Stimulated activated CD4-positive, alpha-beta T cell treated with anti-CD3 and anti-CD28 coated beads, Interleukin-1b, Interleukin-23, amount 100 ng/mL, for 48 hours (primary cell): ENCODE measurements at regions not wholly inside any gene's neighbourhood (a gene's known extent, or its start where the extent isn't known, plus 50 kb on each side); places are given as distances from the start of the nearest gene placed in this dataset.
A peak's percentile ranks its signal among the peaks of the same experiment; 100 is the strongest.
"Not testable (repeated sequence)": the region's sequence is repeated elsewhere in the genome, so short reads cannot be mapped to it uniquely, and the experiment has no call there.

Experiments used
- DNase-seq: peaks from one replicate; pipeline ENCODE4 v3.0.0-alpha.2; 2020

DNA sequence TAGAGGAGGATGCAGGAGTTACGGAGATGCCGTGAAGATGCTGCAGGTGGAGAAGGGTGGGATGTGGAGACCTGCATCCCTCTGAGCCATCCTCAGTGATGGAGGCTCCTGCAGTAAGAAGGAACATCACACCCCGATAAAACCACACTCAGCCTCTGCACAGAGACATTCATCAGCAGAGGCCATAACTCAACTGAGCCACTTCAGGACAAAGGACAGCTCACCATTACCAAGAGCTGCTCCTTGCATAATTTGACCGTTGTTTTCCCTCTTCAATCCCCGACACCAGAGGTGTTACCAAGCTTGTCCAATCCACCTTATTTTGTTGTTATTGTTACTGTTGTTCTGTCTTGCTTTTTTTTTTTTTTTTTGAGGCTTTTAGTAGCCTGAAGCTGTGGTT is 543.9 kb downstream of the AJAP1 start:
- DNase-seq, result no peak

DNA sequence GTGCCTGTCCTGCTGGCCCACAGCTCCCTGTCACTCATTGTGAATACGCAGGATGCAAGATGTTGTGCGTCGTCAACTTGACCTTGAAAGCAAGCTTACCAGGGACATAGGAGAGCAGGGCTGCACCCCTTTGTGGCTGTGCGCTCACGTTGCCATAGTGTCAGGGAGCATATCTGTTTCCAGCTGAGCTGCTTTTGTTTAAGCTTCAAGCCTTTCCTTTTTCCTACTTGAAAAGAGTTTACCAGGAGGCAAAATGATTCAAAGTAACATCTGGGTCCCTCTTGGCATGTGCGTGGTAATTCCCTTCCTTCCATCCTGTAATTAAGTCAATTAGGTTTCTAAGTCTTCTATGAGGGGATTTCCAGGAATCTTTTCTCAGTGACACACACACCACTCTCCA is 537.1 kb downstream of the AJAP1 start:
- no peak for DNase-seq

DNA sequence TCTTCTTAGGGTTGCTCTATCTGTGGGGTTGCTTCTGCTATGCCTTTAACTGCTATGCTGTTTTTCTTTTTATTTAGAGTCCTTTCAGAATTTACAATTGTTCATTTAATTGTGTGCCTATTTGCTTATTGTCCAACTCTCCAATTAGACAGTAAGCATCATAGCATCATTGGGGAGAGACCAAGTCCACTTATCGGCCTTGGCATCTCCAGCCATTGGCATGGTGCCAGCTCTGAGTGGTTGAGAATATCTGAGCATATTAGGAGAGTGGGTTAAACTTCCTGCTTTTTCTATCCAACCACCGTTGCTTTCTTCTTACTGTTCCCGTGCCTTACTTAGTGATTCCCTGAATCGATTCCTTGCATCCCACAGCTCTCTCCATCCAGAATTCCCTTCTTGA is 535.0 kb downstream of the AJAP1 start:
- DNase-seq, result no peak

DNA sequence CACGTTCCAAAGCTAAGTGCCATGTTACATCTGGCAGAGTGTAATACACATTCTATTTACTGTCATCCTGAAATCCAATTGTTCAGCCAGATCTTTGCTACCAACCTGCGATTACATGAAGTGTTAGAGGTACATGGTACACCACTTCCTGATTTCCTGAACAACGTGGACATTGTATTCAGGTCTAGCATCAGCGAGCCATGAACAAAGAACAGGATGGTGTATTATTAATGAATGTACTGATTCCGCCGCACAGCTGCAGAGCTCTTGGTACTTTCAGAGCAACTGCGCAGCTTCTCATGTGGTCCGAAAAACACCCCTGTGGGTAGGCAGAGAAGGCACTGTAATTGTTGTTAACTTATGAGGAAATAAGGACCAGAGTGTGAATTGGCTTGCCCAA is 511.4 kb downstream of the AJAP1 start:
- no peak for DNase-seq

DNA sequence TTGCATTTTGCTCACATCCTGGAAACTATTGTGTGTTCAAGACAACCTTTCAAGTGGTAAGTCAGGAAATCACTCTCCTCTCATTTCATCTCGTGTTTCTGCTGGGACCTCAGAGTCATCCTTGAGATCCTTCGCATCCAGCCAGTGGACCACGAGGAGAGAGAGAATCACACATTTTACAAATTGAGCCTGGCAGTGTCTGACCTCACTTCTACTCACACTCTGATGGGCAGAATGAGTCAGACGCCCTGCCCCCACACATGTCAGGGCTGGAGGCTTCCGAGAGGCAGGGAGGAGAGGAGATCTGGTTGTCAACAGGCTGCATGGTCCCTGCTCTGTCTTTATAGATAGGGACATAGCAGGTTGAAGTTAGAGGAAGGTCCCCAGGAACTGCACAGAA is 509.7 kb downstream of the AJAP1 start:
- DNase-seq, result peak; percentile 25

DNA sequence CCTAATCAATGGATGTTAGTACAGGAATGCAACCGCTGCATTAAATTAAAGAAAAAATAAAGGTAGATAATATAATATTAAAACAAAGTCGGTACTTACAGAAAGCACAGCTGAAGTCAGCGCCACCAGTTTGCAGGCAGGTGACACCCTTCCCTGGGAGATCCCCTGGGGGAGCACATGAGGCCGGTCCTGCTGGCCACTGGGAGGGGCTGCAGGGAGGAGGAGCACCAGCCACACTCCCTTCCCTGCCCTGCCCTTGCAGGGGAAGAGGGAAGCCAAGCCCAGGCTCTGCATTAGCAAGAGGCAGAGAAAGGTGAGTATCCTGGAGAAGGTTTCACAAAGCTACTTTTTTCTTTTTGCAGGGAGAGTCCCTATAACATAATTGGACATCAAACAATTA is 507.0 kb downstream of the AJAP1 start:
- DNase-seq, result no peak

DNA sequence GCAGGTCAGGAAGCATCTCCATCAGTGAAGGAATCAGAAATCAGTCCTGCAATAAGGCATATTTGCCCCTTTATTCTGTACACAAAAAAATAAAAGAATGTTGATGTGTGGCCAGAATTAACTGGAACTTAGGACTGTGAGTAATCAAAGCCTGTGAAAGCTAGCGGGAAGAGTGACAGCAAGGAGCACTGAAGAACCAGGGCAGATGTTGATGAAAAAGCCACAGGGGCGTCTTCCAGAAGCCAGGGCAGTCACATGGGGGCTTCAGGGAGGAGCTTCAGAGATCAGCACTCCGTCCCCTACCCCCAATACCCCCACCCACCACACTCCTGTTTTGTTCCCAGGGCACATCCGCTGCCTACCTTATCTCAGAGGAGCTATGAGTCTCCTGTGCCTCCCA is 502.8 kb downstream of the AJAP1 start:
- DNase-seq, result no peak

DNA sequence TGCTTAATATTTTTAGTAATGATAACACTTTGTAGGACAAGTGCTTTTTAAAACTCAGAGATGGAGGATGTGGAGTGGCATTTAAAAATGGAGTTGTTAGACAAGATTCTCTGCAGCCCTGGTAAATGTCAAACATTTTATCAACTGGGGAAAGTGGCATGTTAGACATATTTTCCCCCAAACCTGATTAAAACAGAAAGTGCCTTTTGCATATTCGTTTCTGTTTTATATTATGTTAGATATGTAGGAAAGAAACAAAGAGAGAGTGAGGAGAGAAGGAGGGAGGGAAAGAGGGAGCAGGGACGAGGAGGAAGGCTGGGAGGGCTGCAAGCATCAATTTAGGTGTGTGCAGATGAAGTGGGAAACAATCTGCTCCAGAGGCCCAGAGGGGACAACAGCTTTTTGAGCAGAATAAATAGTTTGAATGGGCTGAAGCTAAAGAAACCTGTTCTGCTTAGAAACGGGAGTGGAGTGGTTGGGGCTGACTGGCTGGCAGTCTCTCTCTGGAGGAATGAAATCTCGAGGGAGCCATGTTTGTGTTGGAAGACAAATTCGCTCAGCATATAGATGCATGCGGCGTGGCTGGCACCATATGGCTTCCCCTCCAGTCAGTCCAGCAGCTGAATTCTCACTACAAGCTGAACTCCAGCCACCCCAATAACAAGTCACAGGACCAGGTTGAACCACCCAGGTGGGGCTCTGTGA is 502.2 kb downstream of the AJAP1 start:
- no peak for DNase-seq

DNA sequence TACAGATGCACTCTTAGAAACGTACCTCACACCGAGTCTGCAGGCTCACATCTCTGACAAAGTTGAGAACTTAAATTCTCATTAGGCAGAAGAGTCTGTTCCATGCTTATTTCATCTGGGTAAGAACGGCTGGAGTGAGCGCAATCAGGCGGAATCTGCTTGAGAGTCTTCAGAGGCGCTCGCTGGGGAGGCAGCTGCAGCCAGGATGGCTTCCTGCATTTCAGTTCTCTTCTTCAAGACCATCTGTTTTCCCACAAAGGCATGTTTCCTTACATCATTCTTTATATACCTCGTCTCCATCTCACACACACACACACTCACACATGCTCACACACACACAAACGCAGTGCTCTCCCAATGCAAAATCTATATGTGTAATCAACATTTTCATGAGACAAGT is 497.1 kb downstream of the AJAP1 start:
- DNase-seq, result no peak

DNA sequence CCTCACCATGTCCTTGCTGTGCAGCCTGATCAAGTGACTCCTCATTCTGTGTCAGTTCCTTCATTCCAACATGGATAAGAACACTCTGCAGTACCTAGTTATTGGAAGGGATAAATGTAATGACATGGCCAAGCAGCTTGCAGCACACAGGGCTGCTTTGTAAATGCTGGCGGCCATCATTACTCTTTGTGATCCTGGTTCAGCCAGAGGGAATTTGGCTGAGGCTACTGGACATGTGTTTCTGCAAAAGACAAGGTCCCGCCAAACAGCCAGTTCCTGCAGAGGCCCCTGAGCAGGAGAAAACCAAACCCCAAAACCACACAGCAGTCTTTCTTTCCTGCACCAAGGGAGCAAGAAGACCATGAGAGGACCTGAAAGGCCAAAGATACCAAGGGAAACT is 495.8 kb downstream of the AJAP1 start:
- DNase-seq, result no peak

DNA sequence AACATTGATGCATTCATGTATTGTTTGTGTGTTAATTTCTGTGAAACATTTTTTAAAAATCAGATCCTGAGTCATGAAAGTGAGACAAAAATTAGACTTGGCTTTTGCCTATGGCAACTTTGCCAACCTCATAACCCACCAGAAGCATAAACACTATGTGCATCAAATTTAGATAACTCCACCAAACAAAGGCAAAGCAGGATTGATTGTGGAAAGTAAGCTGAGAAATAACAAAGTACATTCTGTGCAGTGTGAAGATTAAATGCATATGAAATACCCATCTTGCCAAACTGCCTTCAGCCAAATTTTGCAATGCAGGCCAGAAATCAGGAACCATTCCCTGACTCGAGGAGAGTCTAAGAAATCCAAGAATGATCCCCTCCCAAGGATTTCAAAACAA is 493.4 kb downstream of the AJAP1 start:
- DNase-seq, result no peak

DNA sequence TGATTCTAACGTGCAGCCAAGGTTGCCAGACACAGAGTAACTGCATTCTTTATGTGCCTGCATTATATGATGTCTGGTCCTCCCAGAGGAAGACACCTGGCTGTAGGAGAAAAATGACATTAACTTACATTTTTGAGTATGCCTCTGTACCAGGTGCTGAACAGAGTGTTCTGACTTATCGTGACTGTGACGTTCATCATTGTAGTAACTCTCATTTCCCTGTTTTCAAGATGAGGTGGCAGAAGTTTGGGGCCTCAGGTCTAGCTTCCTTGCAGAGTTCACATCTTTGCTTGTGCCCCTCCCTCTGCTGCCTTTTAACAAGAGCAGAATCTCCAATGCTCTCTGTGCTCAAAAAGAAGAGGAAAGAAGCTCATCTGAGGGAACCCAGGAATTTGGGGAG is 488.0 kb downstream of the AJAP1 start:
- DNase-seq, result no peak

DNA sequence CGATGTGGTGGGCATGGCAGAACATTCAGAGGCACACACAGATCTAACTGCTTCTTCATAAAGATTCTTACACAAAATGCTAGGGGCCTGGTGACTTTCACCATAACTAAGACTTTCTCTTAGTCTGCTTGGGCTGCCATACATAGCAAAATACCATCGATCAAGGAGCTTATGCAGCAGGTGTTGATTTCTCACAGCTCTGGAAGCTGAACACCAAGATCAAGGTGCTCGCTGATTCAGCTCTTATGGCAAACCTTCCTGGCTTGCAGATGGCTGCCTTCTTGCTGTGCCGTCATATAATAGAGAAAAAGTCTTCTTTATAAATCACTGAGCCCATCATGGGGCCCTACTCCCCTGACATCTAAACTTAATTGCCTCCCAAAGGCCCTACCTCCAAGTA is 487.3 kb downstream of the AJAP1 start:
- no peak for DNase-seq

DNA sequence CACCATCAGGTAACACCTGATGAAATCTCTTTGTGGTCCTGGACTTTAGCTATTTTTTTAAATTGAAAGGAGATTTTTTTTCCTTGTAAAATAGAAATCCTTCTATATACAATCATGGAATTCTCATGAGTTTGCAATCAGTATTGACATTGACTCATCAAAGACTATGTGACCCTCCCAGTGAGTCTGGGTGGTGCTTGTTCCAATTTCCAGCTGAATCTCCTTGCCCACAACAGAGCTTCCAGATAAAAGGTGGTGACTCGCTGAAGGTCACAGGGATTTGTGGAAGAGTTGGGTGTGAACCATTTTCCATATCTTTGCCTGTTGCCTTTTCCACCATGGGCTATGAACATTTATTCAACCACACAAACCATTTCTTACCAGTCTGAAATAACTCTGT is 486.6 kb downstream of the AJAP1 start:
- no peak for DNase-seq

DNA sequence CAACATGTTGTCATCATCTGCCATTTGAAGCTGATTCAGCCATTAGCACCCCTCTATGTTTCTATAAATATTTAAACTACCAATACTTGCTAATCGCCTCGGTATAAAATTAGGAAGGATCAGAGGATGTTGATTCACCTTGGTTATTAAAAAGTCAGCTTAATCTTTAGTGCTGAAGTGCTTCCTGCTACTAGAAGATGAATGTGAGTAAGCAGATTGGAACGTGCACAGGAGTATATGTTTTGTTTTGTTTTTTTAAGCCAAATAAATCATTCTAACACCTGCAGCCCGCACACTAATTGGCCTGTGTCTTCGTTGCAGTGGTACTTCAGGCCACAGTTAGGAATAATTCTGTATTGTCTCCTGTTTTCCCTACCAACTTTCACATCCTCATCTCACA is 485.7 kb downstream of the AJAP1 start:
- no peak for DNase-seq

DNA sequence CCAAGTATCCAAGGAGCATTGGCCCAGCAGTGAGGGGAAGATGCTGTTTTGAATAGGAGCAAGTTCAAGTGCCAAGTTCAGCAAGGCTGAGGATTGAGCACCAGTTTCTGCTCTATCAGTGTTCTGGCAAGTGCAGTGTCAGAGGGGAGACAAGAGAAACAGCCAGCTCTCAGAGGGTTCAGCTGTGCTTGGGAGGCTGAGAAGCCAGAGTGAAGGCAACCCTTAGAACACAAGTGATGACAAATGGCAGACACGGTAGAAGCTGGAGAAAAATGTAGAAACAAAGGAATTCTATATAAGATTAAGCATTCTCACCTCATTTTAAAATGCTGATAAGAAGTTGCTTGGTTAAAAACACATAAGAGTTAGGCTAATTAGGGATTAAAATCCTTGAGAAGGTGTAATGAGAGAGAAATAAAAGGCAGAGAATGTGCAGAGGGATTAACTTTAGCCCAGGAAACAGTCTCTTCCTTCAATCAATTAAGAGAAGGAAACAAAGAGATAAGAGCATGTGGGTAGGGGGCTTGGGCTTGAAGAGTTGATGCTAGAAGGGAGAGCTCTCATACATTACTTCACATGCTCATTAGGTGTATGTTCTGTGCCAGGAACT is 475.4 kb downstream of the AJAP1 start:
- DNase-seq, result no peak

DNA sequence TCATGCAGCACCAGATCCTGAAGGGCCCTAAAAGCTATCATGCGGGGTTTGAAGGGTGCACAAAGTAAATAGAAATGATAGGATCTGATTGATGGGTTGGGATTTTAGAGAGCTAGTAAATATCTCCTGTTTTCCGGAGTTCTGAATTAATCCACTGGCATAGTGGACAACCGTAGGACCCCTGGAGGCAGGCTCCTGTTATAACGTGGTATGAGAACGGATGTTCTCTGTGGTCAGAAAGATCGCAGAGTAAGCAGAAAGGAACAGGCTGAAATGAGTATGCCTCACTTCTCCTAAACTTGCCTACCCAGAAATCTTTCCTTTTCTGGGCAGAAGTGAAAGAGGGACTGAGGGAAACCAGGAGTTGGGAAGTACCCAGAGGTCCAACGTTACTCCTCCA is 470.8 kb downstream of the AJAP1 start:
- no peak for DNase-seq

DNA sequence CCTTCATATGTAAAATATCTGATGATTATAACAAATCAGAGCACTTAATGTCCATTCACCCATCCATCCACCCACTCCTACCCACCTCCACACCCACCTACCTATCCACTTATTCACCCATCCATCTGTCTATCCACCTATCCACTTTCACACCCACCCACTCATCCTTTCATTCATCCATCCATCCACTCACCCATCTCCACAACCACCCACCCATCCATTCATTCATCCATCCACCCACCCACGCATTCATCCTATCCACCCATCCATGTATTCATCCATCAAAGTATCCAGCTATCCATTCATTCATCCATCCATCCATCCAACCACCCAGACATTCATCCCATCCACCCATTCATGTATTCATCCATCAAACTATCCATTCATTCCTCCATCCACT is 466.1 kb downstream of the AJAP1 start:
- no peak for DNase-seq

DNA sequence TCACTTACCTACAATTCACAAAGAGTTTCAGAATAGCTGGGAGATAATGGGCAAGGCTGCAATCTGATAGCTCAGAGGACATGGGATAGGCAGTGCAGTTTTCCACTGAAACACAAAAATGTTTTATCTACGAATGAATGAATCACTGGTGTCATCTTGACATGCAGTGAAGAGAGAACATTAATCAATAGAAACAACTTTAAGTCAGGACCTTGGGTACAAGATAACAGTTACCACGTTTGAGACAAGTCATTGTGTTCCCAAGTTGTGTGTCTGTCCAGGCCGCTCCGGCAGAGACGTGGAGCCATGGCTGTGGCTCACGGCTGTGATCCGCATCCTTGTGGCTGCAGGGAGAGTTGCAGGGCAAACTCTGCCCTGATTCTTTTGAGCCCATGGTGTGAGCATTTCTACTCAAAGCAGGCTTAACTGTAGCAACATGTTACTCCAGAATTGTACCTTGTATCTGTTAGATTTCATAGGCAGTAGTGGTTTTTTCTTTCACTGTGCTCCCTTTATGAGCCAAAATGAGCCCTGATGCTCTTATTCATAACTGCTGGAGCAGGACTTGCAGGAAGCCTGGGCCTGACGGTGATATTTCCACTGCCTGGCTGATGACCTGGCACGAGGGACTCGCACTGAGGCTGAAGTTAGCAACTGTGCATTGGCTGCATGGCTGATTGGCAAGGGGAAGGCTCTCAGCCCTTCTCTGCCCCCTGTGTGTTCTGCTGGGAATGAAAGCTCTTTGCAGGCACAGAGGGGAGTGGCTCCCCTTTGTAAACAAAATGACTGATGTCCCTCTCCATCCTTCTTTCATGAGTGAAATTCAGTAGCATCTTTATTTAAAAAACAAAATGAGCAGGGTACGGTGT is 465.2 kb downstream of the AJAP1 start:
- no peak for DNase-seq

DNA sequence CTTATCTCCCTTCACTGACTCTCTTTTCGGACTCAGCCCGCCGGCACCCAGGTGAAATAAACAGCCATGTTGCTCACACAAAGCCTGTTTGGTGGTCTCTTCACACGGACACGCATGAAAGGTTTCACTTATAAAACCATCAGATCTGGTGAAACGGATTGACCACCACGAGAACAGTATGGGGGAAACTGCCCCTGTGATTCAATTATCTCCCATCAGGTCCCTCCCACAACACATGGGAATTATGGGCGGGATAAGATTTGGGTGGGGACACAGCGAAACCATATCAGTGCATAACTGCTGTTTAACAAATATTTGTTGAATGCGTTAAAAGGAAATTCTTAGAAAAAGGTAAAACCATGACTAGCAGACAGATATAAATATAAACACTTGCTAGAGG is 464.4 kb downstream of the AJAP1 start:
- not testable (repeated sequence) for DNase-seq

DNA sequence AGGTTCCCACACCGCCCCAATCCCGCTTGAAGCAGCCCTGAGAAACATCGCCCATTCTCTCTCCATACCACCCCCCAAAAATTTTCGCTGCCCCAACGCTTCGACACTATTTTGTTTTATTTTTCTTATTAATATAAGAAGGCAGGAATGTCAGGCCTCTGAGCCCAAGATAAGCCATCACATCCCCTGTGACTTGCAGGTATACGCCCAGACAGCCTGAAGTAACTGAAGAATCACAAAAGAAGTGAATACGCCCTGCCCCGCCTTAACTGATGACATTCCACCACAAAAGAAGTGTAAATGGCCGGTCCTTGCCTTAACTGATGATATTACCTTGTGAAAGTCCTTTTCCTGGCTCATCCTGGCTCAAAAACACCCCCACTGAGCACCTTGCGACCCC is 463.9 kb downstream of the AJAP1 start:
- not testable (repeated sequence) for DNase-seq

DNA sequence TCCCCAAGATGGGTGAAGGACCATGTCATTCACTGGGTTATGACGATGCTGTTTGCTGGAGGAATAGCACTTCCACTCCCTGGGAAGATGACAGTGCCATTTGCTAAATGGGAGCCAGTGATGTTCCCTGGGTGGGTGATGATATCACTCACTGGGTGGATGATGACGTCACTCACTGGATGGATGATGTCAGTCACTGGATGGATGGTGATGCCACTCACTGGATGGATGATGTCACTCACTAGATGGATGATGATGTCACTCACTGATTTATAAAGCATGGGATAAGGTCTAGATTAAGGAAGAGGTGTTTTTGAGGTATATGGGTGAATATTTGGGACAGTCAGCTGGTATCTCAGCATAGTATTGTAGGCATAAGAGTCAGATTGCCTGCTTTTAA is 457.2 kb downstream of the AJAP1 start:
- no peak for DNase-seq

DNA sequence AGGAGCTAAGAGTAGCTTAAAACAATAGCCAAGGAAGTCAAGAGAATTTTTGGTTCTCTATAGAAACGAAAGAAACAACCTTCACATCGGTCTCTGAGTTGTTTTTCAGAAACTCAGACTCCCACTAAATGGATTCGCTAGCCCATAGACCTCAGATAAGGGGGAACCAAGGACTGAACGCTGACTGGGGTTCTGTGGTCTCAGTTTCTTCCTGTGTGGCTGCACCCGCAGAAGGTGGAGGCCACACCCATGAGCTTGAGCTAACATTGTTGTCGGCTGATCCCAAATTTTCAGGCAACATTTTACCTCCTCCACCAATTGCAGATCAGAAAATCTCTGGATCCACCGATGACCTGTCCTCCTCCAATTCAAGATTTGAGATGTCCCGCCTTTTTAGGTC is 456.1 kb downstream of the AJAP1 start:
- no peak for DNase-seq

DNA sequence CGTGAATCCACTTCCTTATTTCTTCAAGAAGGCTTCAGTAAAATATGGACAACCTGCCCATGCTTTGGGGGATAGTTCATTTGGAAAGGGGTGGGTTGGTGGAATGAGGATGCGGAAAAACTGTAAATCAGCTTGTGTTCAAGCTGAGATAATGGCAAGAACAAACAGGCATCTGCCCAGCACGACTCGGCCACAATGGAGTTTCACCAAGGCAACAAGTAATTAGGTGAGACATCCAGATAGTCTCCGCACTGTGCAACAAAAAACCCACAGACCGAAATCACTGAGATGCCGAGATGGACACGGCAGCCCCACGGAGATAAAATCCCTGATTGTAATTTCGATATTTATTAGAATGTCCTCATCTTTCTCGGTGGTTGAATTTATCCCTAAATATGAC is 455.2 kb downstream of the AJAP1 start:
- no peak for DNase-seq
